ENCODE measurements at regions not wholly inside any gene's neighbourhood (a gene's known extent, or its start where the extent isn't known, plus 50 kb on each side); places are given as distances from the start of the nearest gene placed in this dataset.

GRCh38 chr9:7377489-7377888 is 422.1 kb downstream of the DMAC1 start:
- TF ChIP-seq, protein P1, sequence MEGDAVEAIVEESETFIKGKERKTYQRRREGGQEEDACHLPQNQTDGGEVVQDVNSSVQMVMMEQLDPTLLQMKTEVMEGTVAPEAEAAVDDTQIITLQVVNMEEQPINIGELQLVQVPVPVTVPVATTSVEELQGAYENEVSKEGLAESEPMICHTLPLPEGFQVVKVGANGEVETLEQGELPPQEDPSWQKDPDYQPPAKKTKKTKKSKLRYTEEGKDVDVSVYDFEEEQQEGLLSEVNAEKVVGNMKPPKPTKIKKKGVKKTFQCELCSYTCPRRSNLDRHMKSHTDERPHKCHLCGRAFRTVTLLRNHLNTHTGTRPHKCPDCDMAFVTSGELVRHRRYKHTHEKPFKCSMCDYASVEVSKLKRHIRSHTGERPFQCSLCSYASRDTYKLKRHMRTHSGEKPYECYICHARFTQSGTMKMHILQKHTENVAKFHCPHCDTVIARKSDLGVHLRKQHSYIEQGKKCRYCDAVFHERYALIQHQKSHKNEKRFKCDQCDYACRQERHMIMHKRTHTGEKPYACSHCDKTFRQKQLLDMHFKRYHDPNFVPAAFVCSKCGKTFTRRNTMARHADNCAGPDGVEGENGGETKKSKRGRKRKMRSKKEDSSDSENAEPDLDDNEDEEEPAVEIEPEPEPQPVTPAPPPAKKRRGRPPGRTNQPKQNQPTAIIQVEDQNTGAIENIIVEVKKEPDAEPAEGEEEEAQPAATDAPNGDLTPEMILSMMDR (IDR thresholded peaks at IDR 0.05; ENCODE audit: insufficient read depth, low read length, missing control alignments): no peak
- POLR2A ChIA-PET: no interaction called here
- H3K4me3 ChIP-seq (ENCODE audit: low read depth, low read length): no peak overlapping the region
- DNase-seq (ENCODE audit: low read depth, low spot score): no peak
- CTCF ChIA-PET: no interaction called here

GRCh38 chr9:7376833-7377232 is 422.7 kb downstream of the DMAC1 start:
- ChIA-PET POLR2A (no interaction called here), CTCF (no interaction called here)
- TF ChIP-seq, protein P1 (IDR thresholded peaks at IDR 0.05; ENCODE audit: insufficient read depth, low read length, missing control alignments): no peak
- DNase-seq (ENCODE audit: low read depth, low spot score): no peak
- no peak overlapping the region for H3K4me3 ChIP-seq (ENCODE audit: low read depth, low read length)

DNA sequence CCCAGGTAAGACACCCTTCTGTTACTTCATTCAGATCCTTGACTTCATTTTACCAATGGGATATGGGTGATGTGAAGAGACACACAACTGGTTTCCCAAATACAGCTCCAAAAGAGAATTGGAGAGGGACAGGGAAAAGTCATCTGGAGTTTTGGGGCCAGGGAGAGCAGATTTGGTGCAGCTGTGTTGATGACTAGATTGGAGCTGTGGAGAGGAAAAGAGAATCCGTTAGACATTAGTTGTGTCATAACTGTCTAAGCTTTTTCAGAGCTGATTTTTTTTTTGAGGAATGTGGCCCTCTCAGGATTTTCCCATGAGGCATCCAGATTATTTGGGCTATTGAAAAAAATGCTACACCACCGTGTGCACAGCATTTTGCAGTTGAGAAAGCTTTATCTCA is 423.4 kb downstream of the DMAC1 start:
- POLR2A ChIA-PET: no interaction called here
- H3K4me3 ChIP-seq (ENCODE audit: low read depth, low read length): no peak overlapping the region
- no peak for DNase-seq (ENCODE audit: low read depth, low spot score)
- TF ChIP-seq, protein P1 (IDR thresholded peaks at IDR 0.05; ENCODE audit: insufficient read depth, low read length, missing control alignments): no peak
- CTCF ChIA-PET: no interaction called here

GRCh38 chr9:7375013-7375511 is 424.5 kb downstream of the DMAC1 start:
- DNase-seq (ENCODE audit: low read depth, low spot score): no peak
- ChIA-PET POLR2A (no interaction called here), CTCF (no interaction called here)
- TF ChIP-seq, protein P1 (IDR thresholded peaks at IDR 0.05; ENCODE audit: insufficient read depth, low read length, missing control alignments): no peak
- no peak overlapping the region for H3K4me3 ChIP-seq (ENCODE audit: low read depth, low read length)

- TF ChIP-seq, protein P1 (IDR thresholded peaks at IDR 0.05; ENCODE audit: insufficient read depth, low read length, missing control alignments): no peak
- H3K4me3 ChIP-seq (ENCODE audit: low read depth, low read length): no peak overlapping the region
- ChIA-PET POLR2A (no interaction called here), CTCF (no interaction called here)
- no peak for DNase-seq (ENCODE audit: low read depth, low spot score)
Observed at GRCh38 chr9:7370988-7371387, 428.6 kb downstream of the DMAC1 start.

GRCh38 chr9:7370381-7370780 is 429.2 kb downstream of the DMAC1 start:
- POLR2A ChIA-PET: no interaction called here
- DNase-seq (ENCODE audit: low read depth, low spot score): no peak
- TF ChIP-seq, protein P1 (IDR thresholded peaks at IDR 0.05; ENCODE audit: insufficient read depth, low read length, missing control alignments): no peak
- CTCF ChIA-PET: no interaction called here
- no peak overlapping the region for H3K4me3 ChIP-seq (ENCODE audit: low read depth, low read length)
